HCT116 (cell line): ENCODE measurements at regions not wholly inside any gene's neighbourhood (a gene's known extent, or its start where the extent isn't known, plus 50 kb on each side); places are given as distances from the start of the nearest gene placed in this dataset.

Source experiments
- ATAC-seq: fragments of 200-7000 bp; cut with Tn5 transposase; 2 replicates; pipeline ENCODE4 v1.9.1; 2020; ENCODE audit warnings: mild to moderate bottlenecking, moderate library complexity
- BruUV-seq: library from RNA; stranded (reverse); fragments of 400-500 nt; replicated peaks from 2 replicates; lab custom pipeline; 2021; lab: Mats Ljungman, UMichigan
- CTCF ChIA-PET: fragments of 300-600 bp; sonication (Branson Sonifier 250); formaldehyde crosslinking; loops from one replicate; lab custom pipeline; 2021; ENCODE audit warnings: antibody characterized with exemption; lab: Charles Lee
- POLR2A ChIA-PET: fragments of 300-600, 350-600 bp; sonication (Branson Sonifier 250); formaldehyde crosslinking; loops from one replicate; lab custom pipeline; 2021; ENCODE audit warnings: antibody characterized with exemption; lab: Charles Lee
- RAD21 ChIA-PET, 2 experiments: fragments of 300-600 bp; sonication (Branson Sonifier 250); formaldehyde crosslinking; loops; one replicate each; lab custom pipeline; 2023; ENCODE audit warnings: low total read pairs in 2 of 2; ENCODE audit not compliant: uncharacterized antibody in 2 of 2, unreplicated experiment in 2 of 2, low non-redundant PET in 1 of 2; lab: Charles Lee
- DNase-seq: peaks from one replicate; pipeline ENCODE4 v3.0.0-alpha.2; 2010; ENCODE audit warnings: low read depth, low spot score
- H2AFZ ChIP-seq: fragments of 200-600 bp; shearing (Covaris generic), sonication (generic); 2 replicates; pipeline ENCODE4 v1.6.1; 2017; ENCODE audit warnings: low read depth, mixed run types, mixed read lengths, antibody characterized with exemption, low read length; ENCODE audit not compliant: poor library complexity, severe bottlenecking
- H3K27ac ChIP-seq: 2 replicates; pipeline ENCODE4 v1.5.1; 2012; ENCODE audit warnings: low read depth, low read length
- H3K27me3 ChIP-seq: fragments of 200-600 bp; sonication (generic); 2 replicates; pipeline ENCODE4 v1.6.1; 2016; ENCODE audit warnings: mixed run types, low read length, mixed read lengths; ENCODE audit not compliant: insufficient read depth
- H3K36me3 ChIP-seq, 2 experiments: fragments of 200-500 bp in 1 of 2; fragments of 200-600 bp in 1 of 2; sonication (Bioruptor generic) in 1 of 2; sonication (generic) in 1 of 2; 2 replicates each; pipeline versions ENCODE4 v1.5.1 to v1.6.1; 2014 to 2016; ENCODE audit warnings: low read length in 2 of 2, inconsistent platforms in 1 of 2, mixed read lengths in 1 of 2, mixed run types in 1 of 2; ENCODE audit not compliant: insufficient read depth in 2 of 2, control insufficient read depth in 1 of 2
- H3K4me1 ChIP-seq, 2 experiments: fragments of 200-600 bp in 1 of 2; sonication (generic) in 1 of 2; 2 replicates each; pipeline versions ENCODE4 v1.5.1 to v1.6.1; 2012 to 2017; ENCODE audit warnings: low read length in 2 of 2, inconsistent platforms in 1 of 2, mild to moderate bottlenecking in 1 of 2, mixed read lengths in 1 of 2, mixed run types in 1 of 2, moderate library complexity in 1 of 2; ENCODE audit not compliant: insufficient read depth in 2 of 2, control insufficient read depth in 1 of 2
- H3K4me2 ChIP-seq: fragments of 200-600 bp; sonication (generic); 2 replicates; pipeline ENCODE4 v1.6.1; 2017; ENCODE audit warnings: mixed run types, low read length, mixed read lengths
- H3K4me3 ChIP-seq, 2 experiments: fragments of 200-600 bp in 1 of 2; sonication (generic) in 1 of 2; replicated peaks in 1 of 2; 2 replicates each; pipeline ENCODE4 v1.5.1; 2011 to 2016; ENCODE audit warnings: low read length in 2 of 2, control low read depth in 1 of 2, low read depth in 1 of 2, mild to moderate bottlenecking in 1 of 2, mixed read lengths in 1 of 2, mixed run types in 1 of 2
- H3K79me2 ChIP-seq: fragments of 200-600 bp; sonication (generic); 2 replicates; pipeline ENCODE4 v1.6.1; 2017; ENCODE audit warnings: mild to moderate bottlenecking, mixed run types, low read length, moderate library complexity, mixed read lengths; ENCODE audit not compliant: insufficient read depth
- H3K9ac ChIP-seq: fragments of 200-600 bp; sonication (generic); 2 replicates; pipeline ENCODE4 v1.6.1; 2016; ENCODE audit warnings: low read length, mixed read lengths
- H3K9me2 ChIP-seq: fragments of 200-600 bp; sonication (generic), shearing (Covaris generic); 2 replicates; pipeline ENCODE4 v1.6.1; 2017; ENCODE audit warnings: mixed run types, mild to moderate bottlenecking, moderate library complexity; ENCODE audit not compliant: insufficient read depth
- H3K9me3 ChIP-seq, 2 experiments: fragments of 200-500 bp in 1 of 2; fragments of 200-600 bp in 1 of 2; sonication (Bioruptor generic) in 1 of 2; sonication (generic) in 1 of 2; 2 replicates each; pipeline ENCODE4 v1.6.1; 2014 to 2017; ENCODE audit warnings: low read length in 2 of 2, mixed read lengths in 2 of 2, inconsistent platforms in 1 of 2, low read depth in 1 of 2, mild to moderate bottlenecking in 1 of 2, mixed run types in 1 of 2, moderate library complexity in 1 of 2; ENCODE audit not compliant: control insufficient read depth in 1 of 2, insufficient read depth in 1 of 2
- H4K20me1 ChIP-seq: fragments of 200-600 bp; sonication (generic), shearing (Covaris generic); 2 replicates; pipeline ENCODE4 v1.6.1; 2017; ENCODE audit warnings: mixed run types, mild to moderate bottlenecking, moderate library complexity; ENCODE audit not compliant: insufficient read depth
- CBX3 ChIP-seq: IDR thresholded peaks from 2 replicates; pipeline ENCODE4 v1.6.1; 2012; ENCODE audit warnings: low read depth
- CEBPB ChIP-seq: IDR thresholded peaks from 2 replicates; pipeline ENCODE4 v1.6.1; 2012; ENCODE audit warnings: low read depth
- EGR1 ChIP-seq: IDR thresholded peaks from 2 replicates; pipeline ENCODE4 v1.6.1; 2012; ENCODE audit warnings: low read depth
- ELF1 ChIP-seq: IDR thresholded peaks from 2 replicates; pipeline ENCODE4 v1.6.1; 2012; ENCODE audit warnings: low read depth, borderline replicate concordance
- EZH2 ChIP-seq: fragments of 200-600 bp; sonication (generic); IDR thresholded peaks from 2 replicates; pipeline ENCODE4 v1.6.1; 2017; ENCODE audit warnings: antibody characterized with exemption, mixed run types
- EZH2phosphoT487 ChIP-seq: fragments of 200-600 bp; IDR thresholded peaks from 2 replicates; pipeline ENCODE4 v1.6.1; 2018; ENCODE audit warnings: antibody characterized with exemption, borderline replicate concordance
- FOSL1 ChIP-seq: IDR thresholded peaks from 2 replicates; pipeline ENCODE4 v1.6.1; 2012; ENCODE audit warnings: low read depth
- JUND ChIP-seq: IDR thresholded peaks from 2 replicates; pipeline ENCODE4 v1.6.1; 2012
- POLR2A ChIP-seq: IDR thresholded peaks from 2 replicates; pipeline ENCODE4 v1.7.0; 2011; ENCODE audit warnings: borderline replicate concordance; ENCODE audit not compliant: insufficient read depth, insufficient read length; ENCODE audit errors: extremely low read depth
- POLR2AphosphoS5 ChIP-seq: IDR thresholded peaks from 2 replicates; pipeline ENCODE4 v1.6.1; 2011; ENCODE audit warnings: mild to moderate bottlenecking, low read depth, low read length, moderate library complexity
- SIN3A ChIP-seq: IDR thresholded peaks from 2 replicates; pipeline ENCODE4 v1.6.1; 2012; ENCODE audit warnings: low read depth
- ZNF274 ChIP-seq: fragments of 200-500 bp; sonication (Bioruptor generic); IDR thresholded peaks from 2 replicates; pipeline ENCODE4 v1.6.1; 2014; ENCODE audit warnings: mild to moderate bottlenecking, low read depth, low read length, inconsistent platforms
- intact Hi-C: fragments of 100-400 bp; cut with micrococcal nuclease; formaldehyde crosslinking; loops from 2 replicates; pipeline ENCODE4 v1.10.0; 2022
- TF ChIP-seq, protein P1 (sequence below), 3 experiments: fragments of 200-600 bp in 1 of 3; sonication (generic) in 1 of 3; IDR thresholded peaks in 2 of 3; conservative IDR thresholded peaks in 1 of 3; 2 replicates each; pipeline ENCODE4 v1.5.1; 2012 to 2017; ENCODE audit warnings: low read depth in 2 of 3, low read length in 2 of 3, antibody characterized with exemption in 1 of 3, borderline replicate concordance in 1 of 3, control low read depth in 1 of 3, mild to moderate bottlenecking in 1 of 3, mixed read lengths in 1 of 3, mixed run types in 1 of 3, moderate library complexity in 1 of 3; ENCODE audit not compliant: insufficient read depth in 1 of 3
- TF ChIP-seq, protein P2 (sequence below): IDR thresholded peaks from 2 replicates; pipeline ENCODE4 v1.6.1; 2012; ENCODE audit warnings: low read depth
- TF ChIP-seq, protein P3 (sequence below): IDR thresholded peaks from 2 replicates; pipeline ENCODE4 v1.6.1; 2011; ENCODE audit warnings: mild to moderate bottlenecking, low read length, moderate library complexity; ENCODE audit not compliant: insufficient replicate concordance; ENCODE audit errors: extremely low read depth
- TF ChIP-seq, protein P4 (sequence below): IDR thresholded peaks from 2 replicates; pipeline ENCODE4 v1.6.1; 2012

DNA sequence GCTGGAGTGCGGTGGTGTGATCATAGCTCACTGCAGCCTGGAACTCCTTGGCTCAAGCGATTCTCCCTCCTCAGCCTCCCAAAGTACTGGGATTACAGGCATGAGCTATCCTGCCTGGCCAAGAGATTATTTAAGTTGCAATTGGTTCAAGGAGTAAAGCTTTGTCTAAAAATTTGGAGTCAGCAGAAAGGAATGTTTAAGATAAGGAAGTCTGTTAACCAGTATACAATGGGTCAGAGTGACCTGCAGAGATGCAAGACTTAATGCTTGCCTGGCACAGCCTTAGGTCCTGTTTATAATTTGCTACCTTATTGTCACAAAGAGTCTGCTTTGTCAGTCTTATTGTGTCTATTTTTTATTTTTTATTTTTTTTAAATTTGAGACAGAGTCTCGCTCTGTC lies 826.2 kb downstream of the NLGN4X start:
- no peaks in the 10 kb centered on the region for H3K27me3 ChIP-seq
- ChIA-PET RAD21 (no interaction called here), CTCF (no interaction called here), POLR2A (no interaction called here)
- intact Hi-C loops = no loop called here
- H3K9me3 ChIP-seq = no peaks in the 10 kb centered on the region
- no peaks in the 10 kb centered on the region for H3K9me2 ChIP-seq
- ATAC-seq = no peak
- no TSS peak for BruUV-seq
- no peak for DNase-seq
- H3K9ac ChIP-seq = no peak overlapping the region
- H3K36me3 ChIP-seq = no peaks in the 10 kb centered on the region; a peak in 1 of 4 replicates
- H2AFZ ChIP-seq = no peak overlapping the region
- H3K79me2 ChIP-seq = no peaks in the 10 kb centered on the region
- no peaks in the 10 kb centered on the region for H4K20me1 ChIP-seq
- no peak overlapping the region for H3K4me2 ChIP-seq
- no peak overlapping the region for H3K27ac ChIP-seq
- TF ChIP-seq, protein P1, sequence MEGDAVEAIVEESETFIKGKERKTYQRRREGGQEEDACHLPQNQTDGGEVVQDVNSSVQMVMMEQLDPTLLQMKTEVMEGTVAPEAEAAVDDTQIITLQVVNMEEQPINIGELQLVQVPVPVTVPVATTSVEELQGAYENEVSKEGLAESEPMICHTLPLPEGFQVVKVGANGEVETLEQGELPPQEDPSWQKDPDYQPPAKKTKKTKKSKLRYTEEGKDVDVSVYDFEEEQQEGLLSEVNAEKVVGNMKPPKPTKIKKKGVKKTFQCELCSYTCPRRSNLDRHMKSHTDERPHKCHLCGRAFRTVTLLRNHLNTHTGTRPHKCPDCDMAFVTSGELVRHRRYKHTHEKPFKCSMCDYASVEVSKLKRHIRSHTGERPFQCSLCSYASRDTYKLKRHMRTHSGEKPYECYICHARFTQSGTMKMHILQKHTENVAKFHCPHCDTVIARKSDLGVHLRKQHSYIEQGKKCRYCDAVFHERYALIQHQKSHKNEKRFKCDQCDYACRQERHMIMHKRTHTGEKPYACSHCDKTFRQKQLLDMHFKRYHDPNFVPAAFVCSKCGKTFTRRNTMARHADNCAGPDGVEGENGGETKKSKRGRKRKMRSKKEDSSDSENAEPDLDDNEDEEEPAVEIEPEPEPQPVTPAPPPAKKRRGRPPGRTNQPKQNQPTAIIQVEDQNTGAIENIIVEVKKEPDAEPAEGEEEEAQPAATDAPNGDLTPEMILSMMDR (IDR thresholded peaks at IDR 0.05 in 2 of 3, conservative IDR thresholded peaks at IDR 0.05 in 1 of 3; ENCODE audit: borderline replicate concordance in 1 of 3, insufficient read depth in 1 of 3, low read depth in 2 of 3, low read length in 2 of 3) = no peak
- TF ChIP-seq POLR2AphosphoS5 (no peak), EZH2 (no peak), SIN3A (no peak), FOSL1 (no peak), POLR2A (no peak), ZNF274 (no peak), EGR1 (no peak), JUND (no peak), CBX3 (no peak), CEBPB (no peak), EZH2phosphoT487 (no peak), ELF1 (no peak)
- TF ChIP-seq, protein P2, sequence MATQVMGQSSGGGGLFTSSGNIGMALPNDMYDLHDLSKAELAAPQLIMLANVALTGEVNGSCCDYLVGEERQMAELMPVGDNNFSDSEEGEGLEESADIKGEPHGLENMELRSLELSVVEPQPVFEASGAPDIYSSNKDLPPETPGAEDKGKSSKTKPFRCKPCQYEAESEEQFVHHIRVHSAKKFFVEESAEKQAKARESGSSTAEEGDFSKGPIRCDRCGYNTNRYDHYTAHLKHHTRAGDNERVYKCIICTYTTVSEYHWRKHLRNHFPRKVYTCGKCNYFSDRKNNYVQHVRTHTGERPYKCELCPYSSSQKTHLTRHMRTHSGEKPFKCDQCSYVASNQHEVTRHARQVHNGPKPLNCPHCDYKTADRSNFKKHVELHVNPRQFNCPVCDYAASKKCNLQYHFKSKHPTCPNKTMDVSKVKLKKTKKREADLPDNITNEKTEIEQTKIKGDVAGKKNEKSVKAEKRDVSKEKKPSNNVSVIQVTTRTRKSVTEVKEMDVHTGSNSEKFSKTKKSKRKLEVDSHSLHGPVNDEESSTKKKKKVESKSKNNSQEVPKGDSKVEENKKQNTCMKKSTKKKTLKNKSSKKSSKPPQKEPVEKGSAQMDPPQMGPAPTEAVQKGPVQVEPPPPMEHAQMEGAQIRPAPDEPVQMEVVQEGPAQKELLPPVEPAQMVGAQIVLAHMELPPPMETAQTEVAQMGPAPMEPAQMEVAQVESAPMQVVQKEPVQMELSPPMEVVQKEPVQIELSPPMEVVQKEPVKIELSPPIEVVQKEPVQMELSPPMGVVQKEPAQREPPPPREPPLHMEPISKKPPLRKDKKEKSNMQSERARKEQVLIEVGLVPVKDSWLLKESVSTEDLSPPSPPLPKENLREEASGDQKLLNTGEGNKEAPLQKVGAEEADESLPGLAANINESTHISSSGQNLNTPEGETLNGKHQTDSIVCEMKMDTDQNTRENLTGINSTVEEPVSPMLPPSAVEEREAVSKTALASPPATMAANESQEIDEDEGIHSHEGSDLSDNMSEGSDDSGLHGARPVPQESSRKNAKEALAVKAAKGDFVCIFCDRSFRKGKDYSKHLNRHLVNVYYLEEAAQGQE = no peak
- TF ChIP-seq, protein P3, sequence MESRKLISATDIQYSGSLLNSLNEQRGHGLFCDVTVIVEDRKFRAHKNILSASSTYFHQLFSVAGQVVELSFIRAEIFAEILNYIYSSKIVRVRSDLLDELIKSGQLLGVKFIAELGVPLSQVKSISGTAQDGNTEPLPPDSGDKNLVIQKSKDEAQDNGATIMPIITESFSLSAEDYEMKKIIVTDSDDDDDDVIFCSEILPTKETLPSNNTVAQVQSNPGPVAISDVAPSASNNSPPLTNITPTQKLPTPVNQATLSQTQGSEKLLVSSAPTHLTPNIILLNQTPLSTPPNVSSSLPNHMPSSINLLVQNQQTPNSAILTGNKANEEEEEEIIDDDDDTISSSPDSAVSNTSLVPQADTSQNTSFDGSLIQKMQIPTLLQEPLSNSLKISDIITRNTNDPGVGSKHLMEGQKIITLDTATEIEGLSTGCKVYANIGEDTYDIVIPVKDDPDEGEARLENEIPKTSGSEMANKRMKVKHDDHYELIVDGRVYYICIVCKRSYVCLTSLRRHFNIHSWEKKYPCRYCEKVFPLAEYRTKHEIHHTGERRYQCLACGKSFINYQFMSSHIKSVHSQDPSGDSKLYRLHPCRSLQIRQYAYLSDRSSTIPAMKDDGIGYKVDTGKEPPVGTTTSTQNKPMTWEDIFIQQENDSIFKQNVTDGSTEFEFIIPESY = no peak
- TF ChIP-seq, protein P4, sequence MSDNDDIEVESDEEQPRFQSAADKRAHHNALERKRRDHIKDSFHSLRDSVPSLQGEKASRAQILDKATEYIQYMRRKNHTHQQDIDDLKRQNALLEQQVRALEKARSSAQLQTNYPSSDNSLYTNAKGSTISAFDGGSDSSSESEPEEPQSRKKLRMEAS = no peak
- H3K4me1 ChIP-seq = no peaks in the 10 kb centered on the region
- H3K4me3 ChIP-seq = no peak overlapping the region
